HCT116 (cell line): ENCODE measurements at regions not wholly inside any gene's neighbourhood (a gene's known extent, or its start where the extent isn't known, plus 50 kb on each side); places are given as distances from the start of the nearest gene placed in this dataset.

ENCODE experiments used
- ATAC-seq: fragments of 200-7000 bp; cut with Tn5 transposase; 2 replicates; pipeline ENCODE4 v1.9.1; 2020; ENCODE audit warnings: mild to moderate bottlenecking, moderate library complexity
- BruUV-seq: library from RNA; stranded (reverse); fragments of 400-500 nt; replicated peaks from 2 replicates; lab custom pipeline; 2021; lab: Mats Ljungman, UMichigan
- CTCF ChIA-PET: fragments of 300-600 bp; sonication (Branson Sonifier 250); formaldehyde crosslinking; loops from one replicate; lab custom pipeline; 2021; ENCODE audit warnings: antibody characterized with exemption; lab: Charles Lee
- POLR2A ChIA-PET: fragments of 300-600, 350-600 bp; sonication (Branson Sonifier 250); formaldehyde crosslinking; loops from one replicate; lab custom pipeline; 2021; ENCODE audit warnings: antibody characterized with exemption; lab: Charles Lee
- RAD21 ChIA-PET, 2 experiments: fragments of 300-600 bp; sonication (Branson Sonifier 250); formaldehyde crosslinking; loops; one replicate each; lab custom pipeline; 2023; ENCODE audit warnings: low total read pairs in 2 of 2; ENCODE audit not compliant: uncharacterized antibody in 2 of 2, unreplicated experiment in 2 of 2, low non-redundant PET in 1 of 2; lab: Charles Lee
- DNase-seq: peaks from one replicate; pipeline ENCODE4 v3.0.0-alpha.2; 2010; ENCODE audit warnings: low read depth, low spot score
- H2AFZ ChIP-seq: fragments of 200-600 bp; shearing (Covaris generic), sonication (generic); 2 replicates; pipeline ENCODE4 v1.6.1; 2017; ENCODE audit warnings: low read depth, mixed run types, mixed read lengths, antibody characterized with exemption, low read length; ENCODE audit not compliant: poor library complexity, severe bottlenecking
- H3K27ac ChIP-seq: 2 replicates; pipeline ENCODE4 v1.5.1; 2012; ENCODE audit warnings: low read depth, low read length
- H3K27me3 ChIP-seq: fragments of 200-600 bp; sonication (generic); 2 replicates; pipeline ENCODE4 v1.6.1; 2016; ENCODE audit warnings: mixed run types, low read length, mixed read lengths; ENCODE audit not compliant: insufficient read depth
- H3K36me3 ChIP-seq, 2 experiments: fragments of 200-500 bp in 1 of 2; fragments of 200-600 bp in 1 of 2; sonication (Bioruptor generic) in 1 of 2; sonication (generic) in 1 of 2; 2 replicates each; pipeline versions ENCODE4 v1.5.1 to v1.6.1; 2014 to 2016; ENCODE audit warnings: low read length in 2 of 2, inconsistent platforms in 1 of 2, mixed read lengths in 1 of 2, mixed run types in 1 of 2; ENCODE audit not compliant: insufficient read depth in 2 of 2, control insufficient read depth in 1 of 2
- H3K4me1 ChIP-seq, 2 experiments: fragments of 200-600 bp in 1 of 2; sonication (generic) in 1 of 2; 2 replicates each; pipeline versions ENCODE4 v1.5.1 to v1.6.1; 2012 to 2017; ENCODE audit warnings: low read length in 2 of 2, inconsistent platforms in 1 of 2, mild to moderate bottlenecking in 1 of 2, mixed read lengths in 1 of 2, mixed run types in 1 of 2, moderate library complexity in 1 of 2; ENCODE audit not compliant: insufficient read depth in 2 of 2, control insufficient read depth in 1 of 2
- H3K4me2 ChIP-seq: fragments of 200-600 bp; sonication (generic); 2 replicates; pipeline ENCODE4 v1.6.1; 2017; ENCODE audit warnings: mixed run types, low read length, mixed read lengths
- H3K4me3 ChIP-seq, 2 experiments: fragments of 200-600 bp in 1 of 2; sonication (generic) in 1 of 2; replicated peaks in 1 of 2; 2 replicates each; pipeline ENCODE4 v1.5.1; 2011 to 2016; ENCODE audit warnings: low read length in 2 of 2, control low read depth in 1 of 2, low read depth in 1 of 2, mild to moderate bottlenecking in 1 of 2, mixed read lengths in 1 of 2, mixed run types in 1 of 2
- H3K79me2 ChIP-seq: fragments of 200-600 bp; sonication (generic); 2 replicates; pipeline ENCODE4 v1.6.1; 2017; ENCODE audit warnings: mild to moderate bottlenecking, mixed run types, low read length, moderate library complexity, mixed read lengths; ENCODE audit not compliant: insufficient read depth
- H3K9ac ChIP-seq: fragments of 200-600 bp; sonication (generic); 2 replicates; pipeline ENCODE4 v1.6.1; 2016; ENCODE audit warnings: low read length, mixed read lengths
- H3K9me2 ChIP-seq: fragments of 200-600 bp; sonication (generic), shearing (Covaris generic); 2 replicates; pipeline ENCODE4 v1.6.1; 2017; ENCODE audit warnings: mixed run types, mild to moderate bottlenecking, moderate library complexity; ENCODE audit not compliant: insufficient read depth
- H3K9me3 ChIP-seq, 2 experiments: fragments of 200-500 bp in 1 of 2; fragments of 200-600 bp in 1 of 2; sonication (Bioruptor generic) in 1 of 2; sonication (generic) in 1 of 2; 2 replicates each; pipeline ENCODE4 v1.6.1; 2014 to 2017; ENCODE audit warnings: low read length in 2 of 2, mixed read lengths in 2 of 2, inconsistent platforms in 1 of 2, low read depth in 1 of 2, mild to moderate bottlenecking in 1 of 2, mixed run types in 1 of 2, moderate library complexity in 1 of 2; ENCODE audit not compliant: control insufficient read depth in 1 of 2, insufficient read depth in 1 of 2
- H4K20me1 ChIP-seq: fragments of 200-600 bp; sonication (generic), shearing (Covaris generic); 2 replicates; pipeline ENCODE4 v1.6.1; 2017; ENCODE audit warnings: mixed run types, mild to moderate bottlenecking, moderate library complexity; ENCODE audit not compliant: insufficient read depth
- SIN3A ChIP-seq: IDR thresholded peaks from 2 replicates; pipeline ENCODE4 v1.6.1; 2012; ENCODE audit warnings: low read depth
- SRF ChIP-seq: IDR thresholded peaks from 2 replicates; pipeline ENCODE4 v1.6.1; 2012; ENCODE audit warnings: low read depth
- ZFX ChIP-seq: fragments of 450-650 bp; IDR thresholded peaks from 2 replicates; pipeline ENCODE4 v1.6.1; 2017
- ZNF274 ChIP-seq: fragments of 200-500 bp; sonication (Bioruptor generic); IDR thresholded peaks from 2 replicates; pipeline ENCODE4 v1.6.1; 2014; ENCODE audit warnings: mild to moderate bottlenecking, low read depth, low read length, inconsistent platforms
- intact Hi-C: fragments of 100-400 bp; cut with micrococcal nuclease; formaldehyde crosslinking; loops from 2 replicates; pipeline ENCODE4 v1.10.0; 2022
- TF ChIP-seq, protein P1 (sequence below): IDR thresholded peaks from 2 replicates; pipeline ENCODE4 v1.6.1; 2012

DNA sequence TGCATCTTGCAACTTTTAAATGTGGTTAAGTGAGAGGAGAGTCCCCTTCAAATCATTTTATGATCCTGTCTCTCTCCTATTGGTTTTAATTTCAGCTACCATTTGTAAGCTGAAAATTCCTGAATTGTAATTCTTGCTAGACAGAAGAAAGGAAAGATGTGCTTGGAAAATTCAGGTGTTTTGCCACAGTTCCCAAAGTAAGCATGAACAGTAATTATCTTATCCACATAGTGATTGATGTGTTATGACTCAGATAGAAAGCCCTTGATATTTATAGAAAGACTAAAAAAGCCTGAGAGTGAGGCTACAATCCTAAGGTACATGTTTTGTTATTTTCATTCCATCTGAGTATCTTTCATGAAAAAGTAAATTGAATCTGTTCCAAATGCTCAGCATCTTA lies 492.5 kb downstream of the MAT2B start (continued):
- TF ChIP-seq, protein P1, sequence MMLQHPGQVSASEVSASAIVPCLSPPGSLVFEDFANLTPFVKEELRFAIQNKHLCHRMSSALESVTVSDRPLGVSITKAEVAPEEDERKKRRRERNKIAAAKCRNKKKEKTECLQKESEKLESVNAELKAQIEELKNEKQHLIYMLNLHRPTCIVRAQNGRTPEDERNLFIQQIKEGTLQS = no peak
- TF ChIP-seq ZFX = no peak

DNA sequence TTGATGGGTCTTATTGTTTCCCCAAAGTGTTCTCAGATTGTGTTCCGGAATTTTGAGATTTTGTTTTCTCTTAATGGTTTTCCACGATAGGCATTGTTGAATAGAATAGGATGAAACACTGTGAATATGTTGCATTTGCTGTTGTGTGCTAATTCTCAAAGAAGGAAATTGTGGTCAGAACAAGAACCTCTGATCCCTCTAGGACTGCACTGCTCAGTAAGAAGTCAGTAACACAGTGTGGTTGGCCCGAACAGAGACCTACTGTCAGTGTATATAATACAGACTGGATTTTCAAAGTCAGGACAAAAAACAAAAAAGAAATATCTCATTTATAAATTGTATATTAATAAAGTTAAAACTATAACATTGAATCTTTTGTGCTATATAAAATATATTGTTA lies 494.8 kb downstream of the MAT2B start:
- Histone ChIP-seq H3K9me2 (no peaks in the 10 kb centered on the region), H3K27me3 (no peaks in the 10 kb centered on the region), H3K4me1 (no peaks in the 10 kb centered on the region), H3K4me2 (no peak overlapping the region), H4K20me1 (no peaks in the 10 kb centered on the region), H3K9ac (no peak overlapping the region), H3K79me2 (no peaks in the 10 kb centered on the region), H3K27ac (no peak overlapping the region), H2AFZ (no peak overlapping the region), H3K4me3 (no peak overlapping the region), H3K9me3 (peaks cover 0 to 7% of the 10 kb centered on the region in 2 experiments; a peak in 3 of 4 replicates), H3K36me3 (no peaks in the 10 kb centered on the region)
- RAD21 ChIA-PET = no interaction called here
- POLR2A ChIA-PET = no interaction called here
- DNase-seq (no peak), ATAC-seq (no peak)
- BruUV-seq = no TSS peak
- TF ChIP-seq SIN3A (no peak), SRF (no peak)
- intact Hi-C loops = no loop called here
- CTCF ChIA-PET = no interaction called here

DNA sequence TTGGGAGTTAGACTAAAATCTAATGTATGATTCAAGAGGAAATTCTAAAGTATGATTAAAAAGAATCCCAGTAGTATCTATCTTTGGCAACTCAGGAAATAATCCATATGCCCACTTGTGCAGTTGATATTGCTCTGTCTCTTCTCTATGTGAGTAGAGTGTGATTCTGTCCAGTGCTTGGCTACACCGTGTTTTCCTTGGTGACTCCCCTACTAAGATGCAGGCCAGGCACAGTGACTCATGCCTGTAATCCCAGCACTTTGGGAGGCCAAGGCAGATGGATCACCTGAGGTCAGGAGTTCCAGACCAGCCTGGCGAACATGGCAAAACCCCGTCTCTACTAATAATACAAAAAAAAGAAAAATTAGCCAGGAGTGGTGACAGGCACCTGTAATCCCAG lies 495.4 kb downstream of the MAT2B start:
- TF ChIP-seq ZNF274 = no peak

More for the DNA sequence above, 495.4 kb downstream of the MAT2B start:
- BruUV-seq = no TSS peak
- H3K4me3 ChIP-seq = no peak overlapping the region
- no peak overlapping the region for H3K9ac ChIP-seq
- H4K20me1 ChIP-seq = no peaks in the 10 kb centered on the region
- H3K27me3 ChIP-seq = no peaks in the 10 kb centered on the region
- RAD21 ChIA-PET = no interaction called here
- ATAC-seq (no peak), DNase-seq (no peak)
- POLR2A ChIA-PET = no interaction called here
- H3K4me1 ChIP-seq = no peaks in the 10 kb centered on the region
- no peak overlapping the region for H2AFZ ChIP-seq
- H3K79me2 ChIP-seq = no peaks in the 10 kb centered on the region
- no peak overlapping the region for H3K4me2 ChIP-seq
- H3K9me2 ChIP-seq = no peaks in the 10 kb centered on the region
- H3K27ac ChIP-seq = no peak overlapping the region
- H3K36me3 ChIP-seq = no peaks in the 10 kb centered on the region
- intact Hi-C loops = no loop called here
- H3K9me3 ChIP-seq = peaks cover 0 to 3% of the 10 kb centered on the region in 2 experiments; a peak in 2 of 4 replicates
- CTCF ChIA-PET = no interaction called here
